ENCODE measurements at regions not wholly inside any gene's neighbourhood (a gene's known extent, or its start where the extent isn't known, plus 50 kb on each side); places are given as distances from the start of the nearest gene placed in this dataset.
"Not testable (repeated sequence)": the region's sequence is repeated elsewhere in the genome, so short reads cannot be mapped to it uniquely, and the experiment has no call there.

DNA sequence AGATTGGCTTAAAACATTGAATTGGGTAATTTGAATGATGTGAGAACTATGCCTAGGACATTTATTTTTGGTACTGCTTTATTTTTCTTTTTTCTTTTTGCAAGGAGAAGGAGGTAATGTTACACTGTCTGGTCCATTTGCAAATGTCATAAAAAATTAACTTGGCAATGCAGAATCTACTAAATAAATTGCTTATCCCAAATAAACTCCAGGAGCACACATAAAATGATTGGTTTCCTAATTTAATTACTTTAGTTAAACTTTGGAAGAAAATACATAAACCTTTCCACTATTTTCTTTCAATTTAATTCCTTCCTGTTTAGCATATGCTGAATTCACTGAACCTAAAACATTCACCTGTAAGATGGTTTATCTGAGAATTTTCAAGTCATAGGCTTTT lies 238.4 kb upstream of the ETAA1 start:
- Histone ChIP-seq H3K4me3 (ENCODE audit: low read length) (no peak overlapping the region), H3K9me3 (ENCODE audit: control insufficient read depth, insufficient read depth, low read length) (no peaks in the 10 kb centered on the region), H3K4me1 (ENCODE audit: control insufficient read depth, insufficient read depth, low read length) (no peaks in the 10 kb centered on the region), H3K27me3 (ENCODE audit: control insufficient read depth, insufficient read depth, low read length) (no peaks in the 10 kb centered on the region), H3K36me3 (ENCODE audit: control insufficient read depth, insufficient read depth, low read length) (no peaks in the 10 kb centered on the region), H3K27ac (ENCODE audit: low read length) (no peak overlapping the region)
- no peak for DNase-seq (ENCODE audit: low read depth, low spot score)

DNA sequence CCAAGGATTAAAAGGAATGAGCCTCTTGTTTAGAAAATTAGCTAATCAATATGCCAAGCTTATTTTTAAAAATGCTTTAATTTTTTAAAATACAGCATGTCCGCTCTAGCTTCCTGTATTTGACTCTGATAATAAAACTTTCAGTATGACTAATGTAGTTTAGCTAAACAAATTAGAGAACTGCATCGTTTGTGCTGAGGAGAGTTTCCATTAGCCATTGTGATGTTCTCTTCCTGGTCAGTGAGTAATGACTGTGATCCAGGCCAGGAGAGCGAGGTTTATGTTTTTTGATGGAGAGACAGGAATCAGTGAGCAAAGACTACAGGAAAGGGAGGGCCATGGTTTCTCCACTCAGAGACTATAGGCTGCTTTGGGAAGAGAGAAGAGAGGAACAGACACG lies 237.2 kb upstream of the ETAA1 start:
- Histone ChIP-seq H3K4me3 (ENCODE audit: low read length) (no peak overlapping the region), H3K9me3 (ENCODE audit: control insufficient read depth, insufficient read depth, low read length) (no peaks in the 10 kb centered on the region), H3K27ac (ENCODE audit: low read length) (no peak overlapping the region), H3K36me3 (ENCODE audit: control insufficient read depth, insufficient read depth, low read length) (no peaks in the 10 kb centered on the region), H3K4me1 (ENCODE audit: control insufficient read depth, insufficient read depth, low read length) (no peaks in the 10 kb centered on the region), H3K27me3 (ENCODE audit: control insufficient read depth, insufficient read depth, low read length) (no peaks in the 10 kb centered on the region)
- no CpG with 5 or more reads among the region's 4 CpGs for WGBS (ENCODE audit: insufficient coverage, insufficient read length)
- DNase-seq (ENCODE audit: low read depth, low spot score): no peak

DNA sequence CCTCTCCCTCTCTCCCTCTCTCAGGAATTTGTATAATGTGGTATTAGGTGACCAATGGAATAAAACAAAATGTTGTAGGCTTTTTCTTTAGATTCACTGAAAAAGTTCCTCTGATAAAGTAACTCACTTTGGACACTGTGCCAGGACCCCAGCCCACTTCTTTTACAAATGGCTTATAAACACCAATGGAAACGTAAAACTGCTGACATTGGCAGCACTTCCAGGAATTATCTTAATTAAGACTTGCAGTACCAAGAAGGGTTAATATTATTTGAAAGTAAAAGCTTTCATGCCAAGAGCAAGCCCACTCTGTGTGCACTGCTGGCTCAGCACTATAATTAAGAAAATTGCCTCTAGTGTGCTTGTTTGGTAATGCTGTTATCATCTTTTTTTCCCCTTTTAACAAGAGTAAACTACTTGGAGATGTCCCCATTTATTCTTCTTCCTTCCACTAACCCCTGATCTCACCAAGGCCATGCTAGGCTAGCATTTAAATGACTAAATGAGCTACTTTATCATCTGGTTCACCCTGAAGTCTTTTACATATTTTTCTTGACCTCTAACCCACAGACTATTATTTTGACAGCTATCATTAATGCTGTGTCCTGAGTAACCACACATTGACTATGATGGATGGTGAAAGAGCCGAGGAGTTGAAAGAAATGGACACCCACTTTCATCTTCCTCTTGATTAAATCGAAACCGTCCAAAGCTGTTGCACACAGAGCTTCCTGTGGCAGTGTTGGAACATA lies 232.2 kb upstream of the ETAA1 start:
- Histone ChIP-seq H3K9me3 (ENCODE audit: control insufficient read depth, insufficient read depth, low read length) (no peaks in the 10 kb centered on the region), H3K27ac (ENCODE audit: low read length) (no peak overlapping the region), H3K4me3 (ENCODE audit: low read length) (no peak overlapping the region), H3K27me3 (ENCODE audit: control insufficient read depth, insufficient read depth, low read length) (no peaks in the 10 kb centered on the region), H3K36me3 (ENCODE audit: control insufficient read depth, insufficient read depth, low read length) (no peaks in the 10 kb centered on the region), H3K4me1 (ENCODE audit: control insufficient read depth, insufficient read depth, low read length) (no peaks in the 10 kb centered on the region)
- no CpG with 5 or more reads among the region's 4 CpGs for WGBS (ENCODE audit: insufficient coverage, insufficient read length)
- no peak for DNase-seq (ENCODE audit: low read depth, low spot score)

DNA sequence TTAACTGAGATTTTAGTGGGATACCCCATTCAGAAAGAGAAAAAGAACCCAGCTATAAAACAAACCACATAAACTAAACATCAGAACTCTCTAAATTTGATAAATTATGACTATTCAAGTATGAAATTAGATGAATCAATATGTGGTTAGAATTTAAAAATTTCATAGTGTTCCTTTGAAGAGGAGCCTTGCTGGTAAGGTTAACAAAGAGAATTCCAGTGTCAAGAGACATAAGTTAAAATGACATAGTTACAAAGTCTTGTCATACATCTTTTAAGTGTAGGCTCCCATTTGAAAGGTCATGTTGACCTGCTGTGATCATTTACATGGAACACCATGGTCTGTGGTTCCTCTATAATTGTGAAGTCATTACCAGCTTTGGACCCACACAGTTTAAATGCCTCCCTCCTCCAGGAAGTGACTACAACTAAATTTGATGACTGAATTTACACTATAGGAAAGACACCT lies 231.6 kb upstream of the ETAA1 start:
- DNase-seq (ENCODE audit: low read depth, low spot score): no peak
- H3K4me1 ChIP-seq (ENCODE audit: control insufficient read depth, insufficient read depth, low read length): no peaks in the 10 kb centered on the region

DNA sequence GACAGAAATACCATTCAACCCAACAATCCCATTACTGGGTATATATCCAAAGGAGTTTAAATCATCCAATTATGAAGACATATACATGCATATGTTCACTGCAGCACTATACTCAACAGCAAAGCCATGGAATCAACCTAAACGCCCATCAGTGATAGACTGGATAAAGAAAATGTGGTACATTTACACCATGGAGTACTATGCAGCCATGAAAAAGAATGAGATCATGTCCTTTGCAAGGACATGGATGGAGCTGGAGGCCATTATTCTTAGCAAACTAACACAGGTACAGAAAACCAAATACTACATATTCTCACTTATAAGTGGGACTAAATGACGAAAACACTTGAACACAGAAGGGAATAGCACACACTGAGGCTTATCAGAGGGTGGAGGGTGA lies 230.6 kb upstream of the ETAA1 start:
- not testable (repeated sequence) for H3K4me1 ChIP-seq (ENCODE audit: control insufficient read depth, insufficient read depth, low read length); H3K9me3 ChIP-seq (ENCODE audit: control insufficient read depth, insufficient read depth, low read length); H3K27me3 ChIP-seq (ENCODE audit: control insufficient read depth, insufficient read depth, low read length); H3K27ac ChIP-seq (ENCODE audit: low read length); H3K36me3 ChIP-seq (ENCODE audit: control insufficient read depth, insufficient read depth, low read length); H3K4me3 ChIP-seq (ENCODE audit: low read length); DNase-seq (ENCODE audit: low read depth, low spot score)
- WGBS (ENCODE audit: insufficient coverage, insufficient read length): no CpG with 5 or more reads among the region's 2 CpGs

More for the DNA sequence above, 231.6 kb upstream of the ETAA1 start:
- no peaks in the 10 kb centered on the region for H3K9me3 ChIP-seq (ENCODE audit: control insufficient read depth, insufficient read depth, low read length)
- no peak overlapping the region for H3K27ac ChIP-seq (ENCODE audit: low read length)
- H3K27me3 ChIP-seq (ENCODE audit: control insufficient read depth, insufficient read depth, low read length): no peaks in the 10 kb centered on the region
- H3K4me3 ChIP-seq (ENCODE audit: low read length): no peak overlapping the region
- H3K36me3 ChIP-seq (ENCODE audit: control insufficient read depth, insufficient read depth, low read length): no peaks in the 10 kb centered on the region

DNA sequence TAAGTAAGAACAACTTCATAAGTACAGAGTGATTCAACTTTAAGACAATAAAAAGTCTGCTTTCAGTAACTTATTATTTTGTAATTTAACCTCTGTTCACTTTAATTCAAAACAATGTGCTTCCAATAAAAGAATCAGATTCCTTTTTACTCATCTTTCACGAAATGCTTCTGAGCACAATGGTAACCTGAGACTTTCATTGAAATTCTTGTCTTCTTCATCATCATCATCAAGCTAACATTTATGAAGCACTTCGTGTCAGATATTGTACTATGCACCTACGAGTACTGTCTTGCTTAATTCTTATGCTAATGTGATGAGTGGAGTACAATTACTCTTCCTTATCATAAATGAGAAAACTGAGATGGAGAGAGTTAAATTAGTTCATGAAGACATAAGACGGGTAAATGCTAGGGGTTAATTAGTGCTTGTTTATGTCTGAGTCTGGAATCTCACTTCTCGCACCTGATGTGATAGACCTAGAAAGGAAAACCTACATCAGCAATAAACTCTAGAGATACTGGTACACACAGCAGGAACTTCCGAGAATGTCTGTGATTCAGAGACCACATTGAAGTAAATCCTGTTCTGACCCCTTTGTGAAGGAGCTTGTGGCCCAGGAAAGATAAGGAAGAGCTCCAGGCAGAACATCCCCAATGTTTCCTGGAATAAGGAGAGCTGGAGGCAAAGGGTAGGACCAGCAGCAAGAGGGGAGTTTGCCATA lies 227.6 kb upstream of the ETAA1 start:
- Histone ChIP-seq H3K9me3 (ENCODE audit: control insufficient read depth, insufficient read depth, low read length) (no peaks in the 10 kb centered on the region), H3K36me3 (ENCODE audit: control insufficient read depth, insufficient read depth, low read length) (no peaks in the 10 kb centered on the region), H3K27me3 (ENCODE audit: control insufficient read depth, insufficient read depth, low read length) (no peaks in the 10 kb centered on the region), H3K4me1 (ENCODE audit: control insufficient read depth, insufficient read depth, low read length) (no peaks in the 10 kb centered on the region), H3K27ac (ENCODE audit: low read length) (no peak overlapping the region), H3K4me3 (ENCODE audit: low read length) (no peak overlapping the region)
- WGBS (ENCODE audit: insufficient coverage, insufficient read length): no CpG with 5 or more reads among the region's 6 CpGs
- DNase-seq (ENCODE audit: low read depth, low spot score): no peak

DNA sequence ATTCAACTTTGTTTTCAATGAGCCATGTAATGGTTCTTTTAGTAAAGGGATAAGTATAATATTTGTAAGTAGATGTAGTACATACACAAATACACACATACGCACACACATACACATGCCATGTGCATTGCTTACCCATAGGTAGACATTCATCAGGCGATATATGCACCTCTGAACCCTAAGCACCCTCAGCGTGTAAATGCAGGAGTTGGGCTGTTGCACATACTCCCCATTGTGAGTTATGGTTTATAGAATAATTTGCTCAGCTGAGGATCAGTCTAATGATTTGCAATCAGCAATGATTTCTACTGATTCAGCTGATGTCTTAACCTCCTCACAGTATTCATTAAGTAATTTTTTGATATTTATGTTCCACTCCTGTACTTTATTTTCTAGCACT lies 217.6 kb upstream of the ETAA1 start:
- Histone ChIP-seq H3K27ac (ENCODE audit: low read length) (no peak overlapping the region), H3K4me3 (ENCODE audit: low read length) (no peak overlapping the region), H3K4me1 (ENCODE audit: control insufficient read depth, insufficient read depth, low read length) (no peaks in the 10 kb centered on the region), H3K27me3 (ENCODE audit: control insufficient read depth, insufficient read depth, low read length) (no peaks in the 10 kb centered on the region), H3K36me3 (ENCODE audit: control insufficient read depth, insufficient read depth, low read length) (no peaks in the 10 kb centered on the region), H3K9me3 (ENCODE audit: control insufficient read depth, insufficient read depth, low read length) (no peaks in the 10 kb centered on the region)
- DNase-seq (ENCODE audit: low read depth, low spot score): no peak
- no CpG with 5 or more reads among the region's 3 CpGs for WGBS (ENCODE audit: insufficient coverage, insufficient read length)

DNA sequence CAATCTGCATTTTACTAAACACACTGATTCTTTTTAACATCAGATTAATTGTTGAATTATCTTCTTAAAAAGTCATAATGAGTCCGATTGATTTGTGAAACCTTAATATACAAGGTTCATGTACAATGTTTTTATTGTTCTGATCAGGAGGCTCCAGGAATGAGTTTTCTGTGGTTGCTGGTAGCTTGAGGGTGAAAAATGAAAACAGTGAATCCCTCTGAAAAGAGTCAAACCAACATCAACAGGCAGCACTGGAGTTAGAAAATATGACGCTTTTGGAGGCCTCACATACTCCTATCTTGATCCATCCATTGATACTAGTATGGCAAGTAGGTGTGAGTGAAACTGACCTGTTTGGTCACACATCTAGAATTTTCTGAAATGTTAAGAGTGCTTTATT lies 216.3 kb upstream of the ETAA1 start:
- no CpG with 5 or more reads among the region's 2 CpGs for WGBS (ENCODE audit: insufficient coverage, insufficient read length)
- Histone ChIP-seq H3K4me3 (ENCODE audit: low read length) (no peak overlapping the region), H3K9me3 (ENCODE audit: control insufficient read depth, insufficient read depth, low read length) (no peaks in the 10 kb centered on the region), H3K27me3 (ENCODE audit: control insufficient read depth, insufficient read depth, low read length) (no peaks in the 10 kb centered on the region), H3K4me1 (ENCODE audit: control insufficient read depth, insufficient read depth, low read length) (no peaks in the 10 kb centered on the region), H3K27ac (ENCODE audit: low read length) (no peak overlapping the region), H3K36me3 (ENCODE audit: control insufficient read depth, insufficient read depth, low read length) (no peaks in the 10 kb centered on the region)
- DNase-seq (ENCODE audit: low read depth, low spot score): no peak

DNA sequence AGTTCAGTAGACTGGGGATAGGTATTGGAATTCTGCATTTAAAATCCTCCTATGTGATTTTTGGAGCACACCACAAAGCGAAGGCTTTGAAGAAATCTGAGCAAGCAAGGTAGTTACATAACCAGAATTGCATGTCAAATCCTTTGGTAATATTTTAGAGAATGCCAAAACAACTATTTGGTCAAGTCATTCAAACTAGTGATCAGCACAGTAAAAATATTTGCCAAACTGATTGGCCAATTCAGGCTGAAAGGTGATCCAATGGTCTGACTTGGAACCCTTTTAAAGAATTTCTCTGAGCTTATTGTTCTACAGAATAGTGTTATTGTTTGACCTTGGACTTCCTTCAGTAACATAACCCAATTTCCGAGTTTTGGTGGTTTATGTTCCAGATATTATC lies 214.2 kb upstream of the ETAA1 start:
- Histone ChIP-seq H3K9me3 (ENCODE audit: control insufficient read depth, insufficient read depth, low read length) (no peaks in the 10 kb centered on the region), H3K36me3 (ENCODE audit: control insufficient read depth, insufficient read depth, low read length) (no peaks in the 10 kb centered on the region), H3K27me3 (ENCODE audit: control insufficient read depth, insufficient read depth, low read length) (no peaks in the 10 kb centered on the region), H3K4me3 (ENCODE audit: low read length) (no peak overlapping the region), H3K27ac (ENCODE audit: low read length) (no peak overlapping the region), H3K4me1 (ENCODE audit: control insufficient read depth, insufficient read depth, low read length) (no peaks in the 10 kb centered on the region)
- no CpG with 5 or more reads among the region's 2 CpGs for WGBS (ENCODE audit: insufficient coverage, insufficient read length)
- DNase-seq (ENCODE audit: low read depth, low spot score): no peak

DNA sequence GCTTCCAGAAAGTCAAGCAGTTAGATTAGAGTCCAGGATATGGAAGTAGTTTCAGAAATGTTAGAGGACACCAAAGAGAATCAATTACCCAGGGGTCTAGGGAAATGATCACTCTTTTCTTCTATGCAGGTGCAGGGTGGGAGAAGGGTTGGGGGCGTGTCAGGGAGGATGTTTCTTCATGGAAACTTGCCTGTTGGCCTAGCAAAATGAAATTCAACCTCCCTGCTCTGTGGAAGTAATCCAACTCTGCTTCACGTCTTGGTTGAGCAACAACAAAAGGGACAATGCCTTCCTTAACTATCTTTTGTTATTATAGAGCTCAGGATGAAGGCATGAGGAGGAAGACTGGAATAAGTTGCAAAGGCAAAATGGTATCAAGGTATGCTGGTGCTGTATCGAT lies 210.8 kb upstream of the ETAA1 start:
- H3K27ac ChIP-seq (ENCODE audit: low read length): no peak overlapping the region
- no peaks in the 10 kb centered on the region for H3K27me3 ChIP-seq (ENCODE audit: control insufficient read depth, insufficient read depth, low read length)
- H3K4me1 ChIP-seq (ENCODE audit: control insufficient read depth, insufficient read depth, low read length): no peaks in the 10 kb centered on the region
- DNase-seq (ENCODE audit: low read depth, low spot score): no peak
- no peaks in the 10 kb centered on the region for H3K36me3 ChIP-seq (ENCODE audit: control insufficient read depth, insufficient read depth, low read length)
- no CpG with 5 or more reads among the region's 3 CpGs for WGBS (ENCODE audit: insufficient coverage, insufficient read length)
- no peak overlapping the region for H3K4me3 ChIP-seq (ENCODE audit: low read length)
- H3K9me3 ChIP-seq (ENCODE audit: control insufficient read depth, insufficient read depth, low read length): no peaks in the 10 kb centered on the region

DNA sequence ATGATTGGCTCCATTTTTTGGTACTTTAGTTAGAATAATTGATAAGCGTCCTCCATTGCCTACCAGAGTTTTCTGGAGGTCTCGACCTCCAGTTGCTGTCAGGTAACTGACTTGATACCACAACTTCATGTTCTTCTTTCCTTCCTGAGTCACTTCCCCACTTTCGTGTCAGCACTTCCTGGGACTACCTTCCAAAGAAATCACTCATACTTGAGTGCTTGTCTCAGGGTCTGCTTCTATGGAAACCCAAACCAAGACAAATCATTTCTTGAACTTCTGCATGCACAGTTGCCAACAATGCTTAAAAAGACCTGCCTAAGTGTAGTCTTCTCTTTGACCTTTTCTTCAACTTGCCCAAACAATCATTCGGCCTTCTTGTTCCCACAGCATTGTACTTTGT lies 210.3 kb upstream of the ETAA1 start:
- WGBS (ENCODE audit: insufficient coverage, insufficient read length): no CpG with 5 or more reads among the region's 4 CpGs
- H3K9me3 ChIP-seq (ENCODE audit: control insufficient read depth, insufficient read depth, low read length): no peaks in the 10 kb centered on the region

More for the DNA sequence above, 210.3 kb upstream of the ETAA1 start:
- no peak overlapping the region for H3K27ac ChIP-seq (ENCODE audit: low read length)
- no peaks in the 10 kb centered on the region for H3K36me3 ChIP-seq (ENCODE audit: control insufficient read depth, insufficient read depth, low read length)
- no peak for DNase-seq (ENCODE audit: low read depth, low spot score)
- no peaks in the 10 kb centered on the region for H3K27me3 ChIP-seq (ENCODE audit: control insufficient read depth, insufficient read depth, low read length)
- no peaks in the 10 kb centered on the region for H3K4me1 ChIP-seq (ENCODE audit: control insufficient read depth, insufficient read depth, low read length)
- no peak overlapping the region for H3K4me3 ChIP-seq (ENCODE audit: low read length)

All from iPS DF 6.9 (cell line).